ENCODE measurements at regions not wholly inside any gene's neighbourhood (a gene's known extent, or its start where the extent isn't known, plus 50 kb on each side); places are given as distances from the start of the nearest gene placed in this dataset.

DNA sequence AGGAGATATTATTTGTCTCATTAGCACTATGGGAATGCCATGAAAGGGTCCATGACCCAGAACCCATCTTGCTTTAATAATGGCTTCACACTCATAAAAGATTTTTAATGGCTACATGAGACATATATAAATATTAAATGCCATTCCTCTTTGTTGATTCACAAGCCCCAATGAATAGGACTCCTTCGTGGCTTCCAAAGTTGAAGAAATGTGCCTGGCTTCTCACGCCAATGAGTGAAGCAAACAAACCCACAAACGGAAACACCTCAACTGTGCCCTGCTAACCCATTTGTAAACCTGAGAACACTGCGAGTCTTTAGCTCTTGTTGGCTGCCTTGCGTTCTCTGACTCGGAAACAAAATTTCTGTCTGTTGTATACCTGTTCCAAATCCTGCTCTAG is 381.7 kb upstream of the DDHD1 start:
- no peaks in the 10 kb centered on the region for H3K27me3 Mint-ChIP-seq (ENCODE audit: insufficient read depth)
- TF ChIP-seq, protein P1, sequence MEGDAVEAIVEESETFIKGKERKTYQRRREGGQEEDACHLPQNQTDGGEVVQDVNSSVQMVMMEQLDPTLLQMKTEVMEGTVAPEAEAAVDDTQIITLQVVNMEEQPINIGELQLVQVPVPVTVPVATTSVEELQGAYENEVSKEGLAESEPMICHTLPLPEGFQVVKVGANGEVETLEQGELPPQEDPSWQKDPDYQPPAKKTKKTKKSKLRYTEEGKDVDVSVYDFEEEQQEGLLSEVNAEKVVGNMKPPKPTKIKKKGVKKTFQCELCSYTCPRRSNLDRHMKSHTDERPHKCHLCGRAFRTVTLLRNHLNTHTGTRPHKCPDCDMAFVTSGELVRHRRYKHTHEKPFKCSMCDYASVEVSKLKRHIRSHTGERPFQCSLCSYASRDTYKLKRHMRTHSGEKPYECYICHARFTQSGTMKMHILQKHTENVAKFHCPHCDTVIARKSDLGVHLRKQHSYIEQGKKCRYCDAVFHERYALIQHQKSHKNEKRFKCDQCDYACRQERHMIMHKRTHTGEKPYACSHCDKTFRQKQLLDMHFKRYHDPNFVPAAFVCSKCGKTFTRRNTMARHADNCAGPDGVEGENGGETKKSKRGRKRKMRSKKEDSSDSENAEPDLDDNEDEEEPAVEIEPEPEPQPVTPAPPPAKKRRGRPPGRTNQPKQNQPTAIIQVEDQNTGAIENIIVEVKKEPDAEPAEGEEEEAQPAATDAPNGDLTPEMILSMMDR (conservative IDR thresholded peaks at IDR 0.05) = no peak
- no peak overlapping the region for H3K4me3 Mint-ChIP-seq

DNA sequence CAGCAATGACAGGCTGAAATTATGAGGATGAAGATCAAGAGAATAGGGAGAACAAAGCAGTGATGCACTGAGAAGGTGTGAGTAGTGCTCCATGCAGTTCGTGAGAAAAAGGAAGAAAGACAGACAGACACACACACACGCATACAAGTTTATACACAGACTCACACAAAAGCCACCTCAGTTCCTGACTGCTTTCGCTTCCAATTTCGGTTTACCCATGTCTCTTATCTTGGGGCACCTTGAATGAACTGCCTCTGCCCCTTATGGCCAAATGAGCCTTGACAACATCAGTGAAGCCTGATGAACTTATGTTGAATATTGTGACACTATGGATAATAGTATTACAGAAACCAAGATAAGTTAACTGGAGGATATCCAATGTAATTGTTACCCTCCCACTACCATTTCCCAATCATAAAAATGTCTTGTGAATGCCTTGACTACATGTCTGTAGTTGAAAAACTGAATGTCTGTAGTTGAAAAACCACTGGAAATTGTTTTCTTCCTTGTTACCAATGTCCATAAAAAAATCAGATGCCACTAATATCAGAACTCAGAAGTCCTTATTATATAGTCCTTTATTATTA is 380.4 kb upstream of the DDHD1 start:
- Histone ChIP-seq H3K4me1 (ENCODE audit: control insufficient read depth, insufficient read depth, low read length) (no peaks in the 10 kb centered on the region), H3K36me3 (ENCODE audit: control insufficient read depth, insufficient read depth, low read length) (no peaks in the 10 kb centered on the region), H3K27me3 (ENCODE audit: control insufficient read depth, insufficient read depth, low read length, poor library complexity, severe bottlenecking) (no peaks in the 10 kb centered on the region), H3K27ac (ENCODE audit: low read depth, low read length) (no peak overlapping the region), H3K9ac (ENCODE audit: extremely low read depth, low read length, poor library complexity, severe bottlenecking) (no peak overlapping the region), H3K4me3 (ENCODE audit: low read length) (no peak overlapping the region), H3K9me3 (ENCODE audit: control insufficient read depth, low read length) (no peaks in the 10 kb centered on the region)
- no peaks in the 10 kb centered on the region for H3K36me3 Mint-ChIP-seq (ENCODE audit: low read depth)
- DNase-seq = no peak
- TF ChIP-seq, protein P1 (conservative IDR thresholded peaks at IDR 0.05) = no peak
- H3K4me1 Mint-ChIP-seq = no peaks in the 10 kb centered on the region
- no peaks in the 10 kb centered on the region for H3K27me3 Mint-ChIP-seq (ENCODE audit: insufficient read depth)
- H3K27ac Mint-ChIP-seq = no peak overlapping the region
- no peak overlapping the region for H3K4me3 Mint-ChIP-seq
- WGBS, 2 experiments (ENCODE audit: insufficient coverage in 1 of 2, insufficient read length in 1 of 2) = 50 to 67% methylated on average over 2 to 4 of the region's 4 CpGs
- no peaks in the 10 kb centered on the region for H3K9me3 Mint-ChIP-seq

More for the DNA sequence above, 381.7 kb upstream of the DDHD1 start:
- Histone ChIP-seq H3K9ac (ENCODE audit: extremely low read depth, low read length, poor library complexity, severe bottlenecking) (no peak overlapping the region), H3K4me3 (ENCODE audit: low read length) (no peak overlapping the region), H3K4me1 (ENCODE audit: control insufficient read depth, insufficient read depth, low read length) (no peaks in the 10 kb centered on the region), H3K27me3 (ENCODE audit: control insufficient read depth, insufficient read depth, low read length, poor library complexity, severe bottlenecking) (no peaks in the 10 kb centered on the region), H3K36me3 (ENCODE audit: control insufficient read depth, insufficient read depth, low read length) (no peaks in the 10 kb centered on the region), H3K27ac (ENCODE audit: low read depth, low read length) (no peak overlapping the region), H3K9me3 (ENCODE audit: control insufficient read depth, low read length) (no peaks in the 10 kb centered on the region)
- Mint-ChIP-seq H3K27ac (no peak overlapping the region), H3K9me3 (no peaks in the 10 kb centered on the region), H3K4me1 (peaks cover 5% of the 10 kb centered on the region), H3K36me3 (ENCODE audit: low read depth) (no peaks in the 10 kb centered on the region)
- WGBS, 2 experiments (ENCODE audit: insufficient coverage in 1 of 2, insufficient read length in 1 of 2) = 96 to 98% methylated on average over 3 to 6 of the region's 6 CpGs
- DNase-seq = no peak

DNA sequence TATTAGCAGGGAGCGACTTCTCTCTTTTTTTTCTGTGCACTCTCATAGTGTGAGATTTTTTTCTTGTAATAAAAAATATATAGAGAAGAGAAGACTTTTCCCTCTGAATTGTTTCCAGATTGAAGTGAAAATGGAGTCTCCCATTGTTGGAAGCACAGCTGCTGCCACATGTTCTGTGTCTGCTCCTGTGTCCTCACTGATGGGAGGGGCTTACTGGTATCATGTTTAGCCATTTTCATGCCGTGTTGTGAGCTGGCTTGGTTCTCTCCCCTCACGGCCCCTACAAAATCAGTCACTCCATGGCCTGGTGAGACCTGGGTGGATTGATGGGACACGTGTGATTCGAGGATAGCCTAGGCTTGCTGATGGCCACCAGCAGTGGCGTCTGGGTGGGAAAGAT is 379.7 kb upstream of the DDHD1 start:
- Histone ChIP-seq H3K4me3 (ENCODE audit: low read length) (no peak overlapping the region), H3K36me3 (ENCODE audit: control insufficient read depth, insufficient read depth, low read length) (no peaks in the 10 kb centered on the region), H3K9me3 (ENCODE audit: control insufficient read depth, low read length) (no peaks in the 10 kb centered on the region), H3K4me1 (ENCODE audit: control insufficient read depth, insufficient read depth, low read length) (no peaks in the 10 kb centered on the region), H3K9ac (ENCODE audit: extremely low read depth, low read length, poor library complexity, severe bottlenecking) (no peak overlapping the region), H3K27ac (ENCODE audit: low read depth, low read length) (no peak overlapping the region), H3K27me3 (ENCODE audit: control insufficient read depth, insufficient read depth, low read length, poor library complexity, severe bottlenecking) (no peaks in the 10 kb centered on the region)
- DNase-seq = no peak
- H3K36me3 Mint-ChIP-seq (ENCODE audit: low read depth) = no peaks in the 10 kb centered on the region
- H3K9me3 Mint-ChIP-seq = no peaks in the 10 kb centered on the region
- 90 to 97% methylated on average over 2 to 6 of the region's 6 CpGs for WGBS, 2 experiments (ENCODE audit: insufficient coverage in 1 of 2, insufficient read length in 1 of 2)
- TF ChIP-seq, protein P1 (conservative IDR thresholded peaks at IDR 0.05) = no peak
- no peak overlapping the region for H3K4me3 Mint-ChIP-seq
- no peak overlapping the region for H3K27ac Mint-ChIP-seq
- H3K4me1 Mint-ChIP-seq = no peaks in the 10 kb centered on the region
- H3K27me3 Mint-ChIP-seq (ENCODE audit: insufficient read depth) = no peaks in the 10 kb centered on the region
